Bronchial epithelial cell (primary cell): ENCODE measurements at regions not wholly inside any gene's neighbourhood (a gene's known extent, or its start where the extent isn't known, plus 50 kb on each side); places are given as distances from the start of the nearest gene placed in this dataset.
A peak's percentile ranks its signal among the peaks of the same experiment; 100 is the strongest.

Source experiments
- DNase-seq: peaks from one replicate; pipeline ENCODE4 v3.0.0-alpha.2; 2010; ENCODE audit warnings: low read depth
- FAIRE-seq: peaks from 2 replicates; lab custom pipeline; 2011; peaks lifted over from hg19 to GRCh38; lab: Jason Lieb, UNC
- H3K27me3 ChIP-seq: 2 replicates; pipeline ENCODE4 v1.5.1; 2011; ENCODE audit warnings: low read length; ENCODE audit not compliant: control insufficient read depth, insufficient read depth
- H3K36me3 ChIP-seq: 2 replicates; pipeline ENCODE4 v1.5.1; 2011; ENCODE audit warnings: low read length; ENCODE audit not compliant: control insufficient read depth, insufficient read depth
- H3K4me3 ChIP-seq: 2 replicates; pipeline ENCODE4 v1.5.1; 2011; ENCODE audit warnings: mild to moderate bottlenecking, low read depth, low read length, control low read depth
- CTCF ChIP-seq: IDR thresholded peaks from 2 replicates; pipeline ENCODE4 v1.5.1; 2011; ENCODE audit warnings: mild to moderate bottlenecking, moderate library complexity, low read length, control low read depth, inconsistent platforms; ENCODE audit not compliant: insufficient read depth, severe bottlenecking

- DNase-seq (peak; percentile 15), FAIRE-seq (no peak)
- H3K4me3 ChIP-seq = no peak overlapping the region
- no peaks in the 10 kb centered on the region for H3K36me3 ChIP-seq
- no peak for TF ChIP-seq CTCF
- no peaks in the 10 kb centered on the region for H3K27me3 ChIP-seq
Measured at GRCh38 chr4:28435314-28435713, 1574.7 kb downstream of the STIM2 start.

- H3K27me3 ChIP-seq = no peaks in the 10 kb centered on the region
- H3K36me3 ChIP-seq = no peaks in the 10 kb centered on the region
- TF ChIP-seq CTCF = no peak
- DNase-seq (peak; percentile 97), FAIRE-seq (no peak)
- no peak overlapping the region for H3K4me3 ChIP-seq
Measured at GRCh38 chr4:28436191-28437080, 1575.8 kb downstream of the STIM2 start.

GRCh38 chr4:28443371-28443770 lies 1582.7 kb downstream of the STIM2 start:
- FAIRE-seq (no peak), DNase-seq (no peak)
- H3K4me3 ChIP-seq = no peak overlapping the region
- H3K27me3 ChIP-seq = no peaks in the 10 kb centered on the region
- no peak for TF ChIP-seq CTCF
- no peaks in the 10 kb centered on the region for H3K36me3 ChIP-seq

- FAIRE-seq (no peak), DNase-seq (peak; percentile 56)
- H3K4me3 ChIP-seq = no peak overlapping the region
- H3K36me3 ChIP-seq = no peaks in the 10 kb centered on the region
- TF ChIP-seq CTCF = no peak
- H3K27me3 ChIP-seq = no peaks in the 10 kb centered on the region
Measured at GRCh38 chr4:28443801-28444412, 1583.3 kb downstream of the STIM2 start.

GRCh38 chr4:28444886-28445496 lies 1584.3 kb downstream of the STIM2 start:
- TF ChIP-seq CTCF = no peak
- FAIRE-seq (no peak), DNase-seq (peak; percentile 59)
- Histone ChIP-seq H3K27me3 (no peaks in the 10 kb centered on the region), H3K36me3 (no peaks in the 10 kb centered on the region), H3K4me3 (no peak overlapping the region)
